Gastroesophageal sphincter (tissue), 4 donors: ENCODE measurements at regions not wholly inside any gene's neighbourhood (a gene's known extent, or its start where the extent isn't known, plus 50 kb on each side); places are given as distances from the start of the nearest gene placed in this dataset.

Experiments
- ATAC-seq: fragments of 150-250 bp; one replicate; pipeline ENCODE4 v1.9.1; 2016; ENCODE audit warnings: mild to moderate bottlenecking, moderate library complexity
- H3K27ac ChIP-seq, 4 donors: fragments of 200-600 bp; sonication (generic) in 3 of 4; 1 replicate in 3 of 4; 2 replicates in 1 of 4; pipeline ENCODE4 v1.5.1; 2016 to 2019
- H3K27me3 ChIP-seq: fragments of 200-600 bp; sonication (generic); one replicate; pipeline ENCODE4 v1.5.1; 2019
- H3K36me3 ChIP-seq, 2 donors: fragments of 200-600 bp; sonication (generic); one replicate each; pipeline ENCODE4 v1.5.1; 2019; ENCODE audit warnings: control low read depth in 1 of 2
- H3K4me1 ChIP-seq, 3 donors: fragments of 200-600 bp; sonication (generic); 1 replicate in 2 of 3; 2 replicates in 1 of 3; pipeline ENCODE4 v1.5.1; 2016 to 2019; ENCODE audit warnings: control low read depth in 2 of 3
- H3K4me3 ChIP-seq, 2 donors: fragments of 200-600 bp; sonication (generic); one replicate each; pipeline ENCODE4 v1.5.1; 2019; ENCODE audit warnings: mild to moderate bottlenecking in 1 of 2, moderate library complexity in 1 of 2
- H3K9me3 ChIP-seq, 3 donors: fragments of 200-600 bp; sonication (generic); one replicate each; pipeline ENCODE4 v1.5.1; 2017 to 2019; ENCODE audit warnings: control low read depth in 2 of 3
- CTCF ChIP-seq, 4 experiments: fragments of 200-600 bp in 2 of 4; fragments of 450-650 bp in 2 of 4; sonication (generic) in 1 of 4; IDR thresholded peaks; one replicate each; pipeline ENCODE4 v1.5.1; 2017 to 2019; ENCODE audit warnings: antibody characterized with exemption in 4 of 4, mild to moderate bottlenecking in 2 of 4, moderate library complexity in 2 of 4
- EP300 ChIP-seq: sonication (generic); formaldehyde crosslinking; IDR thresholded peaks from one replicate; pipeline ENCODE4 v1.6.1; 2017; ENCODE audit warnings: antibody characterized with exemption, mild to moderate bottlenecking
- POLR2A ChIP-seq, 2 donors: fragments of 450-650 bp; IDR thresholded peaks; one replicate each; pipeline ENCODE4 v1.6.1; 2017; ENCODE audit warnings: antibody characterized with exemption in 2 of 2, mild to moderate bottlenecking in 2 of 2, moderate library complexity in 1 of 2
- POLR2AphosphoS5 ChIP-seq: sonication (generic); formaldehyde crosslinking; IDR thresholded peaks from one replicate; pipeline ENCODE4 v1.6.1; 2017; ENCODE audit warnings: antibody characterized with exemption
- WGBS, 2 donors: methylation state at CpG; one replicate each; pipeline ENCODE4 v1.1.5; 2018; ENCODE audit warnings: low coverage in 1 of 2; 5-methylcytosine and 5-hydroxymethylcytosine counted together

DNA sequence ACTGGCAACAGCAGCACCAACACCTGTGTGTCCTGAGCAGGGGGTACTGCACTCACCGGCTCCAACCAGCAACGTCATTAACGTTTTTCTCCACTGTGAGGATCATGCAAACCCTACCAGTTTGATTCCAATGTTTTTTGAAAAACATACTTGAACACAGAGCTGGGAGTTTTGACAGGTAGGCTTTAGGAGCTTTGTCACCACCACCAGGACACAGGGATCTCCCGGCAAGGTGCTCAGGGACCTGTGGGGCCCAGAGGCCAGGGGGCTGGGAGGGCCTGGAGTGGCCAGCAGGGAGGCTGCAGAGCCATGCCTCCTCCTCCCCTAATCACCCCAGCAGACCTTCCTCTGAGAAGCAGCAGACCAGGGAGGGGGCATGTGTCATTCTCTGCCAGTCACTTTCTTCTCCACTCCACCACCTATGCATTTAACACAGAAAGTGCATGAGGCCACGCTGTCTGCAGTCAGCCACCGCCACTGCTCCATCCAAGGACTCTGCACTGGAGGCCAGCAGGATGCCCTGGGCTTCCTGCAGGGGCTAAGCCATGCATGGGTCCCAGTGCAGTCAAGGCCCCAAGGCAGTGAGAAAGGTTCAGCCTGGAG is 768.2 kb downstream of the KCNJ18 start:
- H3K27ac ChIP-seq, result no peak overlapping the region
- H3K9me3 ChIP-seq, result peaks cover 0 to 21% (median 0%) of the 10 kb centered on the region in 3 donors
- H3K4me1 ChIP-seq, result no peaks in the 10 kb centered on the region
- no peak overlapping the region for H3K4me3 ChIP-seq
- peaks cover 12% of the 10 kb centered on the region for H3K27me3 ChIP-seq
- 50% methylated on average over 2 of the region's 6 CpGs; no CpG with 5 or more reads in 1 of the 2 donors for whole genome bisulfite sequencing, 2 donors
- ATAC-seq, result no peak
- no peak for TF ChIP-seq EP300
- TF ChIP-seq POLR2AphosphoS5, result no peak
- TF ChIP-seq POLR2A (IDR thresholded peaks at IDR 0.05), result no peak
- no peak for TF ChIP-seq CTCF (IDR thresholded peaks at IDR 0.05)
- no peaks in the 10 kb centered on the region for H3K36me3 ChIP-seq

GRCh38 chr17:22461460-22462145 is 769.3 kb downstream of the KCNJ18 start:
- H3K27me3 ChIP-seq, result peaks cover 12% of the 10 kb centered on the region
- H3K27ac ChIP-seq, result no peak overlapping the region
- no peak overlapping the region for H3K4me3 ChIP-seq
- TF ChIP-seq POLR2AphosphoS5, result no peak
- no peak for TF ChIP-seq EP300
- TF ChIP-seq POLR2A (IDR thresholded peaks at IDR 0.05), result no peak
- no peaks in the 10 kb centered on the region for H3K36me3 ChIP-seq
- H3K4me1 ChIP-seq, result no peaks in the 10 kb centered on the region
- ATAC-seq, result no peak
- 75 to 78% methylated on average over 5 to 14 of the region's 14 CpGs for WGBS, 2 donors
- peaks cover 0 to 21% (median 0%) of the 10 kb centered on the region in 3 donors for H3K9me3 ChIP-seq

DNA sequence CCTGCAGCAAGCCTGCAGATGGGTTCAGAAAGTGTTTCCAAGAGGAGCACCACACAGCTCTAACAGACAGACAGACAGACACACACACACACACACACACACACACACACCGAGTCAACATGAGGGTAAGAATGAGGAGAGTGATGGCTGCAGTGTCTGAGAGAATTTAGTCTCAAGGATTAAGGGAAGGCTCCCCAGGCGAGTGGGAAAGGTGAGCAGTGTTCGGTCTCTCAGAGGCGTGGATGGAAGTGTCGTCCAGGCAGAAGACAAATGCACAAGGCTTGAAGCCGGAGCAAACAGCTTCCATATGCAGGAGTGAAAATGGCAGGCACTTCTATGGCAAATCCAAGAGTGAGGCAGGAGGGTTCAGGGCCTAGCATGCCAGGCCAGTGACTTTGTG is 770.1 kb downstream of the KCNJ18 start:
- peaks cover 12% of the 10 kb centered on the region for H3K27me3 ChIP-seq
- H3K4me1 ChIP-seq, result no peaks in the 10 kb centered on the region
- no peaks in the 10 kb centered on the region for H3K36me3 ChIP-seq
- 50 to 81% methylated on average over 4 to 5 of the region's 6 CpGs for WGBS, 2 donors
- H3K27ac ChIP-seq, result no peak overlapping the region
- H3K9me3 ChIP-seq, result peaks cover 0 to 21% (median 0%) of the 10 kb centered on the region in 3 donors
- TF ChIP-seq POLR2AphosphoS5, result no peak
- TF ChIP-seq CTCF (IDR thresholded peaks at IDR 0.05), result no peak
- TF ChIP-seq EP300, result no peak
- no peak for TF ChIP-seq POLR2A (IDR thresholded peaks at IDR 0.05)
- no peak overlapping the region for H3K4me3 ChIP-seq
- ATAC-seq, result no peak

DNA sequence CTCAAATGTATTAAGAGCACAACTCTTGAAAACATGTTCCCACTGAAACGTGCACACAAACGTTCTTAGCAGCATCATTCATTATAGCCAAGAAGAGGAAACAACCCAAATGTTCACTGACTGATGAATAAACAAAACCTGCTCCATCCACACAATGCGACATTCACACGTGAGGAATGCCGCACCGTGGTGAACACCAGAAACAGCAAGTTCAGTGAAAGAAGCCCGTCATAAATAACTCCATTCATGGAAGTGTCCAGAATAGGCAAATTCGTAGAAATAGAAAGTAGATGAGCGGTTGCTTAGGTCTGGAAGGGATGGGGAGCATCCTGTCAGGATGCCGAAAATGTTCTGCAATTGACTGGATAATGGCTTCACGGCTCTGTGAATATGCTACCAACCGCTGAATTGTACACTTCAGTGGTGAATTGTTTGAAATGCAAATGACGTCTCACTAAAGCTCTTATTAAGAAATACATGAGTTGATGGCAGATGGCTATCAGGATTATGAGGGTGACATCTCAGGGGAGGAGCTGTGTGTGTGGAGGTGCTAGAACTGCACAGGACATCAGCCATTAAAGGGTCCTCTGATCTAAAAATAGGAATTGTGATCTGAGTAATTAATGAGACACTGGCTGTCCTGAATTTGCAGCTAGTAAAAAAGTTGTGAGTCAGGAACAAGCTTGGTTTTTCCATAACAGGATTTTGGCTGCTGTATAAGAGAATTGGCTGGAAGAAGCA is 771.0 kb downstream of the KCNJ18 start:
- TF ChIP-seq POLR2AphosphoS5 (no peak), EP300 (no peak), POLR2A (IDR thresholded peaks at IDR 0.05) (no peak), CTCF (IDR thresholded peaks at IDR 0.05) (no peak)
- WGBS, 2 donors, result 53 to 65% methylated on average over 8 to 13 of the region's 13 CpGs
- no peaks in the 10 kb centered on the region for H3K4me1 ChIP-seq
- no peak overlapping the region for H3K4me3 ChIP-seq
- H3K27me3 ChIP-seq, result peaks cover 12% of the 10 kb centered on the region
- ATAC-seq, result no peak
- peaks cover 0 to 19% (median 0%) of the 10 kb centered on the region in 3 donors for H3K9me3 ChIP-seq
- H3K27ac ChIP-seq, result no peak overlapping the region
- no peaks in the 10 kb centered on the region for H3K36me3 ChIP-seq

GRCh38 chr17:22464041-22464440 is 771.7 kb downstream of the KCNJ18 start:
- TF ChIP-seq POLR2AphosphoS5, result no peak
- TF ChIP-seq CTCF (IDR thresholded peaks at IDR 0.05), result no peak
- TF ChIP-seq POLR2A (IDR thresholded peaks at IDR 0.05), result no peak
- no peak for TF ChIP-seq EP300
- no peak for ATAC-seq
- no peaks in the 10 kb centered on the region for H3K36me3 ChIP-seq
- H3K4me1 ChIP-seq, result no peaks in the 10 kb centered on the region
- peaks cover 12% of the 10 kb centered on the region for H3K27me3 ChIP-seq
- H3K9me3 ChIP-seq, result peaks cover 0 to 11% (median 0%) of the 10 kb centered on the region in 3 donors
- 64 to 74% methylated on average over 6 of the region's 6 CpGs for WGBS, 2 donors
- H3K4me3 ChIP-seq, result no peak overlapping the region
- no peak overlapping the region for H3K27ac ChIP-seq
